Skin of body (tissue), 1 donor: ENCODE measurements at regions not wholly inside any gene's neighbourhood (a gene's known extent, or its start where the extent isn't known, plus 50 kb on each side); places are given as distances from the start of the nearest gene placed in this dataset.
"Not testable (repeated sequence)": the region's sequence is repeated elsewhere in the genome, so short reads cannot be mapped to it uniquely, and the experiment has no call there.

Experiments used
- DNase-seq: peaks from one replicate; lab custom pipeline; 2025; lab: John Stamatoyannopoulos, UW

- DNase-seq, result no peak
Measured at GRCh38 chr11:97743205-97743742, 1277.5 kb upstream of the CNTN5 start.

- DNase-seq, result no peak
Measured at GRCh38 chr11:97745515-97746050, 1275.2 kb upstream of the CNTN5 start.

GRCh38 chr11:97746818-97747217 is 1273.9 kb upstream of the CNTN5 start:
- no peak for DNase-seq

- no peak for DNase-seq
Measured at GRCh38 chr11:97751405-97751804, 1269.3 kb upstream of the CNTN5 start.

- no peak for DNase-seq
Measured at GRCh38 chr11:97751952-97752351, 1268.8 kb upstream of the CNTN5 start.

GRCh38 chr11:97754976-97755375 is 1265.8 kb upstream of the CNTN5 start:
- DNase-seq, result no peak

GRCh38 chr11:97756571-97757335 is 1264.0 kb upstream of the CNTN5 start:
- DNase-seq, result no peak

GRCh38 chr11:97761175-97761574 is 1259.6 kb upstream of the CNTN5 start:
- DNase-seq, result no peak

GRCh38 chr11:97764193-97764592 is 1256.6 kb upstream of the CNTN5 start:
- DNase-seq, result no peak

GRCh38 chr11:97764605-97765004 is 1256.1 kb upstream of the CNTN5 start:
- no peak for DNase-seq

- no peak for DNase-seq
Measured at GRCh38 chr11:97770570-97770969, 1250.2 kb upstream of the CNTN5 start.

GRCh38 chr11:97772705-97773104 is 1248.0 kb upstream of the CNTN5 start:
- DNase-seq, result no peak

- not testable (repeated sequence) for DNase-seq
Measured at GRCh38 chr11:97784388-97784787, 1236.4 kb upstream of the CNTN5 start.

- DNase-seq, result no peak
Measured at GRCh38 chr11:97786961-97787360, 1233.8 kb upstream of the CNTN5 start.

GRCh38 chr11:97794876-97795275 is 1225.9 kb upstream of the CNTN5 start:
- no peak for DNase-seq

- DNase-seq, result no peak
Measured at GRCh38 chr11:97800891-97801290, 1219.9 kb upstream of the CNTN5 start.

- no peak for DNase-seq
Measured at GRCh38 chr11:97814325-97814959, 1206.3 kb upstream of the CNTN5 start.

- DNase-seq, result no peak
Measured at GRCh38 chr11:97815667-97816066, 1205.1 kb upstream of the CNTN5 start.

GRCh38 chr11:97832451-97832850 is 1188.3 kb upstream of the CNTN5 start:
- no peak for DNase-seq

GRCh38 chr11:97833412-97833811 is 1187.3 kb upstream of the CNTN5 start:
- no peak for DNase-seq

- no peak for DNase-seq
Measured at GRCh38 chr11:97844016-97844415, 1176.7 kb upstream of the CNTN5 start.

GRCh38 chr11:97847730-97848129 is 1173.0 kb upstream of the CNTN5 start:
- no peak for DNase-seq

- DNase-seq, result no peak
Measured at GRCh38 chr11:97850701-97851100, 1170.0 kb upstream of the CNTN5 start.
